Mucosa of descending colon (tissue), 3 donors: ENCODE measurements at regions not wholly inside any gene's neighbourhood (a gene's known extent, or its start where the extent isn't known, plus 50 kb on each side); places are given as distances from the start of the nearest gene placed in this dataset.
A peak's percentile ranks its signal among the peaks of the same experiment; 100 is the strongest.
"Not testable (repeated sequence)": the region's sequence is repeated elsewhere in the genome, so short reads cannot be mapped to it uniquely, and the experiment has no call there.

Experiments used
- ATAC-seq: fragments of 200-7000 bp; cut with Tn5 transposase; one replicate; pipeline ENCODE4 v1.9.1; 2020; ENCODE audit warnings: mild to moderate bottlenecking, moderate library complexity
- DNase-seq, 3 donors: peaks; one replicate each; pipeline ENCODE4 v3.0.0-alpha.2; 2020
- H3K36me3 ChIP-seq: fragments of 200-600 bp; one replicate; pipeline ENCODE4 v1.8.0; 2021; ENCODE audit warnings: low read depth, mild to moderate bottlenecking
- H3K4me1 ChIP-seq: fragments of 200-600 bp; one replicate; pipeline ENCODE4 v1.8.0; 2021; ENCODE audit warnings: low read depth, mild to moderate bottlenecking
- H3K4me3 ChIP-seq: fragments of 200-600 bp; one replicate; pipeline ENCODE4 v1.8.0; 2021; ENCODE audit warnings: mild to moderate bottlenecking
- H3K9me3 ChIP-seq: fragments of 200-600 bp; one replicate; pipeline ENCODE4 v1.8.0; 2021; ENCODE audit warnings: mild to moderate bottlenecking
- CTCF ChIP-seq: fragments of 200-600 bp; IDR thresholded peaks from one replicate; pipeline ENCODE4 v1.8.0; 2022; ENCODE audit warnings: antibody characterized with exemption, mild to moderate bottlenecking
- intact Hi-C, 2 donors: fragments of 100-400 bp; cut with DNase I in 1 of 2; cut with micrococcal nuclease in 1 of 2; formaldehyde crosslinking; loops; one replicate each; pipeline versions ENCODE4 v1.11.0 to v1.11.1; 2022; cut with DNase I, micrococcal nuclease
- donor health status: DM: no; HTN: no; CAD: no; lungs with moderate emphysema.
- donor health status: DM: no; HTN: no; CAD: no.
- donor health status: DM: no; HTN: yes; CAD: no.

DNA sequence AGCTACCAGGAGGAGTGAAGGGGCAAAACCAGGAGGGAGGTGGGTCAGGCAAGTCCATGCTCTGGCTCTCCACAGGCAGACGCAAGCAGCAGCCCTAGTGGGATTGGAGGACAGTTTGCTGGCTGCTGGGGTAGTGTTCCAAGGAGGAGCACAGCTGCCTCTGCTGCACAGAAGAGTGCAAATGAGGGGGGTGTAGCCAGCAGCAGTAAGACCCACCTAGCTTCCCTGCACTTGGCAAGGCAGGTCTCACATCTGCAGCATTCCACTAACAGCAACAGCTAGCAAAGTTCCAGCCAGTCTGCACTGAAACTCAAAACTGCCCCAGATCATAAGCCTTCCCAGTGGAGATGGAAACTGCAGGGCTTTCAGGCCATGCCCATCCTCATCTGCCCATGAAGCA is 405.0 kb downstream of the UTRN start:
- no peaks in the 10 kb centered on the region for H3K36me3 ChIP-seq
- TF ChIP-seq CTCF = no peak
- H3K4me1 ChIP-seq = no peaks in the 10 kb centered on the region
- no peak overlapping the region for H3K4me3 ChIP-seq
- H3K9me3 ChIP-seq = peaks cover 8% of the 10 kb centered on the region
- no peak for DNase-seq
- intact Hi-C loops = no loop called here
- ATAC-seq = no peak

DNA sequence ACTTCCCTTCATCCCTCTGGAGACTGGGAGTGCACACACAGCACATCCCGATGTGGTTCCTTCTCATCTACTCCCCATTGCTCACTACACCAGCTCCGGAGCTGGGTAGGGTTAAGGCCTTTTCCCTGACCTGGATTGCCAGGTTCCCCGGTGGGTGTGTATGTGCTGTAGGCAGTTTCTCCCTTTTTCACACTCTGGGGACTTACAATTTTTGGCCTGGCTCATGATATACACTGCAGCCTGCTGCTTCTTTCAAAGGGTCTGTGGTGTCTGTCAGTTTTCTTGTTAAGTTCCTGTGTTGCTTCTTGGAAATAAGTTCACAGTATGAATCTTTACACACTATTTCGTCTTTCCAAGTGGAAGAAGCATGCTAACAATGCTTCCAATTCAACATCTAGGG is 405.5 kb downstream of the UTRN start:
- intact Hi-C loops = no loop called here
- ATAC-seq (no peak), DNase-seq (no peak)
- Histone ChIP-seq H3K36me3 (no peaks in the 10 kb centered on the region), H3K4me3 (no peak overlapping the region), H3K4me1 (no peaks in the 10 kb centered on the region), H3K9me3 (peaks cover 8% of the 10 kb centered on the region)
- TF ChIP-seq CTCF = no peak

DNA sequence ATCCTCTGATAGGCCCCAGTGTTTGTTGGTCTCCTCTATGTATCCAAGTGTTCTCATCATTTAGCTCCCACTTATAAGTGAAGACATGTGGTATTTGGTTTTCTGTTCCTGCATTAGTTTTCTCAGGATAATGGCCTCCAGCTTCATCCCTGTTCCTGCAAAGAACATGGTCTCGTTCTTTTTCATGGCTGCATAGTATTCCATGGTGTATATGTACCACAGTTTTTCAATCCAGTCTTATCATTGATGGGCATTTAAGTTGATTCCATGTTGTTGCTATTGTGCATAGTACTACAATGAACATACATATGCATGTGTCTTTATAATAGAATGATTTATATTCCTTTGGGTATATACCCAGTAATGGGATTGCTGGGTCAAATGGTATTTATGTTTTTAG is 406.9 kb downstream of the UTRN start:
- intact Hi-C loops, H3K4me3 ChIP-seq, H3K9me3 ChIP-seq, H3K36me3 ChIP-seq, DNase-seq, H3K4me1 ChIP-seq, ATAC-seq: not testable (repeated sequence)

DNA sequence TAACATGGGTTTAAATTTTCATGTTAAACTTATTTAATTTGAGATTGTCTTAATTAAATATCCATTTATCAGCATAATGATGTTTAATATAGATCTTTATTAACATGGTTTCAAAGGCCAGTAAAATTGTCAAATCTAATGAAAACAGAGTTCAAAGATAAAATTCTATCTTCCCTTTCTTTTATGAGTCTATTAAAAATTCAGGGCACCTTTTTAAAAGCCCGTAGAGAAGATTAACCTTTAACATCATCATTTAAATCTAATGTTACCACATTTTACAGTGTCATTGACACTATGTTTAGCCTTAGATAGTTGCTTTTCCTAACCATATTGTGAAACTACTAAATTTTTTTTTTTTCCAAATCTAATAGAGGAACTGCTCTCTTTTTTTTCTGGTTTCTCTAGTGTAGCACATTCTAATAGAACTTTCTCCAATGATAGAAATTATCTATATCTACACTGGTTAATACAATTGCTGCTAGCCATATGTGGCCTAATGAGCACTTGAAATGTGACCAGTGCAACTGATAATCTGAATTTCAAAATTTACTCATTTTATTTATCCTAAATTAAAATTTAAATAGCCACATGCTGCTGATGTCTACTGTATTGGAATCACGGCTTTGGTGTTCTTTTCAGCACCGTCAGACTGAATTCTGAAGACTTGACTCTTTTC is 410.9 kb downstream of the UTRN start:
- Histone ChIP-seq H3K4me3 (no peak overlapping the region), H3K9me3 (no peaks in the 10 kb centered on the region), H3K4me1 (peaks cover 4% of the 10 kb centered on the region), H3K36me3 (no peaks in the 10 kb centered on the region)
- no peak for TF ChIP-seq CTCF
- intact Hi-C loops = no loop called here
- no peak for ATAC-seq
- no peak for DNase-seq

DNA sequence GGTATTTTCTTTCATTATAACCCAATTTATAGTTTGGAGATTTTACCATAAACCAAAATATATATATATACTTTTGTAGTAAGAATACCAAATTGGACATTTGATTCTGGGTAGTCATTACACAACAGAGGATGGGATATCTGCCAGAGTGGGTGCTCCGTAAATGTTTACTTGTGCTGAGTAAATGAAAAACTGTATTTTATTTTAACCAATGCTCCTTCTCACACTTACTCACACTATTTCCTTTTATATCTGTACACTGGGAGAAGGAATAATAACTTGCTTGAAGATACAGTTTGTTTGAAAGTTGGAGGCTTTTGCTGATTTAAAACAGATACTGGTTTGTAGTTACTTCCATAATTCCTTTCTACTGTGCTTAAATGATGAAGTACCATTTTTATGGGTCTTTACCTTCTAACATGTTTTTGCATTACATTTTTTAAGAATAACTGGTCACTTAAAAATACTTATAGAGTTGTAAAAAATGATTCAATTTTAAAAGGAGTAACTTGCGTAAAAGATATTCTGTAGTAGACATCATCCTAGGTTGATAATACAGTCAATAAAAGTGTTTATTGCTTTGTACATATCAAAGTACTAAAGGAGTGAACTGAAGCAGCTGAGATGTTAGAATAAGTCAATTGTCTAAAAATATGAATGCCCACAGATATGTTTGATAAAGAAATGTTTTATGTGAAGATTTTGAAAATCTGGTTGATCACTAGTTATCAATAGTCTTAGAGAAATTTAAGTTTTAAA is 411.7 kb downstream of the UTRN start:
- Histone ChIP-seq H3K36me3 (no peaks in the 10 kb centered on the region), H3K9me3 (no peaks in the 10 kb centered on the region), H3K4me1 (peaks cover 4% of the 10 kb centered on the region), H3K4me3 (no peak overlapping the region)
- DNase-seq (peak in 1 of 3 donors; percentile 15), ATAC-seq (peak; percentile 84)
- no peak for TF ChIP-seq CTCF
- intact Hi-C loops = no loop called here

DNA sequence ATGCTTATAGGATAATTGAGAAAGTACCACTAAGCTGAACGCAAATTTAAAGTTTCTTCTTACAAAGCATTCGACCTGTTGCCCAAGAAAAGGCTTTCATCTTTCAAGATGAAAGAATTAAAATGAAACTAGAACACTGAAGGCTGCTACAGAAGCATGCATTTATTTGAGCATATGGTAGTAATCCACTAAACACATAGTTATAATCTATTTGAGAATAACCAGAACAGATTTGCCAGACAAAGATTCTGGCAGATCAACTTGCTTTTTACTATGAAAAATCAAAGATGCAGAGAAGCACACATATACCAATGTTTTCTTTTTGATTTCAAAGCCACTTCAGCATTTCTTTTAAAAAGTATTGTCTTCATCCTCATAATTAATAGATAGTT is 412.2 kb downstream of the UTRN start:
- DNase-seq = no peak
- Histone ChIP-seq H3K36me3 (no peaks in the 10 kb centered on the region), H3K9me3 (no peaks in the 10 kb centered on the region), H3K4me3 (no peak overlapping the region), H3K4me1 (peaks cover 4% of the 10 kb centered on the region)
- intact Hi-C loops = no loop called here
- no peak for ATAC-seq
- no peak for TF ChIP-seq CTCF
